ENCODE measurements at regions not wholly inside any gene's neighbourhood (a gene's known extent, or its start where the extent isn't known, plus 50 kb on each side); places are given as distances from the start of the nearest gene placed in this dataset.
"Not testable (repeated sequence)": the region's sequence is repeated elsewhere in the genome, so short reads cannot be mapped to it uniquely, and the experiment has no call there.

DNA sequence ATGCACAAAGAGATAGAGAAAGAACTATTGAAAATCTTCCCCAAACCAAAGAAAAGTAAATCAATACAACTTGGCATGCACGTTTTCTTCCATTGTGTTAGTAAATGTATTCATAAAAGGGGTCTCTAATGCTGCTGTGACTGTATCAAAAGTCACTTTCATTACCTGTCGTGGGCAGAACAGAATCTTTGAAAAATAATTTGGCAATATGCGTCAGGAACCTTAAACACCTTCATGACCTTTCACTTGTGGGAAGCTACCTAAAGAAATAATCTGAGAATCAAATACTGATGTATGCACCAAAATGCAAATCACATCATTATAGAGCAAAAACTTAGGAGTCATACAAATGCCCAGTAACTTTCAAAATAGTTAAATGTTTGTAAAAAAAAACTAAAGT lies 105.3 kb downstream of the ARL4C start:
- TF ChIP-seq, protein P1, sequence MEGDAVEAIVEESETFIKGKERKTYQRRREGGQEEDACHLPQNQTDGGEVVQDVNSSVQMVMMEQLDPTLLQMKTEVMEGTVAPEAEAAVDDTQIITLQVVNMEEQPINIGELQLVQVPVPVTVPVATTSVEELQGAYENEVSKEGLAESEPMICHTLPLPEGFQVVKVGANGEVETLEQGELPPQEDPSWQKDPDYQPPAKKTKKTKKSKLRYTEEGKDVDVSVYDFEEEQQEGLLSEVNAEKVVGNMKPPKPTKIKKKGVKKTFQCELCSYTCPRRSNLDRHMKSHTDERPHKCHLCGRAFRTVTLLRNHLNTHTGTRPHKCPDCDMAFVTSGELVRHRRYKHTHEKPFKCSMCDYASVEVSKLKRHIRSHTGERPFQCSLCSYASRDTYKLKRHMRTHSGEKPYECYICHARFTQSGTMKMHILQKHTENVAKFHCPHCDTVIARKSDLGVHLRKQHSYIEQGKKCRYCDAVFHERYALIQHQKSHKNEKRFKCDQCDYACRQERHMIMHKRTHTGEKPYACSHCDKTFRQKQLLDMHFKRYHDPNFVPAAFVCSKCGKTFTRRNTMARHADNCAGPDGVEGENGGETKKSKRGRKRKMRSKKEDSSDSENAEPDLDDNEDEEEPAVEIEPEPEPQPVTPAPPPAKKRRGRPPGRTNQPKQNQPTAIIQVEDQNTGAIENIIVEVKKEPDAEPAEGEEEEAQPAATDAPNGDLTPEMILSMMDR (IDR thresholded peaks at IDR 0.05; ENCODE audit: low read depth, low read length) = no peak
- POLR2A ChIA-PET = no interaction called here
- peaks cover 3% of the 10 kb centered on the region for H3K27me3 ChIP-seq (ENCODE audit: control insufficient read depth, insufficient read depth, low read length)
- CTCF ChIA-PET = no interaction called here
- peaks cover 4% of the 10 kb centered on the region; the same call in 1 of the 2 replicates for H3K9me3 ChIP-seq (ENCODE audit: control insufficient read depth, insufficient read depth, low read length)
- no peak overlapping the region for H3K4me3 ChIP-seq (ENCODE audit: low read depth, low read length)
- no peak for DNase-seq (ENCODE audit: low read depth, low spot score)
- H3K27ac ChIP-seq (ENCODE audit: low read depth, low read length) = no peak overlapping the region

DNA sequence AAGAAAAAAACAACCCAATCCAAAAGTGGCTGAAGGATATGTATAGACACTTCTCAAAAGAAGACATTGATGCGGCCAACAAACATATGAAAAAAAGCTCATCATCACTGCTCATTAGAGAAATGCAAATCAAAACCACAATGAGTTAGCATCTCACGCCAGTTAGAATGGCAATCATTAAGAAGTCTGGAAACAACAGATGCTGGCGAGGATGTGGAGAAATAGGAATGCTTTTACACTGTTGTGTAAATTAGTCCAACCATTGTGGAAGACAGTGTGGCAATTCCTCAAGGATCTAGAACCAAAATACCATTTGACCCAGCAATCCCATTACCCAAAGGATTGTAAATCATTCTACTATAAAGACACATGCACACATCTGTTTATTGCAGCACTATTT lies 107.2 kb downstream of the ARL4C start:
- H3K27me3 ChIP-seq (ENCODE audit: control insufficient read depth, insufficient read depth, low read length); DNase-seq (ENCODE audit: low read depth, low spot score); H3K4me3 ChIP-seq (ENCODE audit: low read depth, low read length); CTCF ChIA-PET; H3K9me3 ChIP-seq (ENCODE audit: control insufficient read depth, insufficient read depth, low read length); H3K27ac ChIP-seq (ENCODE audit: low read depth, low read length); POLR2A ChIA-PET: not testable (repeated sequence)

DNA sequence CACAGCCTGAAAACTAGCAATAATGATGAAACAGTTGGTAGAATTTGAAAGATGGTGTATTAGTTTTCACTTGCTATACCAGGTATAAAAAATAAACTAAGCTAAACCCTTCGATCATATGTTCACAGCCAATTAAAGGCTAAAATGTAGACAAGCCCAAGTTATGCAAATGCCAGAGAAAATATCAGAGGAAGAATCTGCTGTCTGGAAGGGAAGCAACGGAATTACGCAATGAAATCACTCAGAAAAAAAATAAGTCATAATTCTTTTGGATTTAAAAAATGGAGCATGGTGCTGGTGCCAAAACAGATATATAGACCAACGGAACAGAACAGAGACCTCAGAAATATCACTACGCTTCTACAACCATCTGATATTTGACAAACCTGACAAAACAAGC lies 108.3 kb downstream of the ARL4C start:
- DNase-seq (ENCODE audit: low read depth, low spot score) = no peak
- ChIA-PET CTCF (no interaction called here), POLR2A (no interaction called here)
- H3K27ac ChIP-seq (ENCODE audit: low read depth, low read length) = no peak overlapping the region
- TF ChIP-seq, protein P1 (IDR thresholded peaks at IDR 0.05; ENCODE audit: low read depth, low read length) = no peak
- H3K9me3 ChIP-seq (ENCODE audit: control insufficient read depth, insufficient read depth, low read length) = peaks cover 7% of the 10 kb centered on the region
- no peak overlapping the region for H3K4me3 ChIP-seq (ENCODE audit: low read depth, low read length)
- H3K27me3 ChIP-seq (ENCODE audit: control insufficient read depth, insufficient read depth, low read length) = no peaks in the 10 kb centered on the region

DNA sequence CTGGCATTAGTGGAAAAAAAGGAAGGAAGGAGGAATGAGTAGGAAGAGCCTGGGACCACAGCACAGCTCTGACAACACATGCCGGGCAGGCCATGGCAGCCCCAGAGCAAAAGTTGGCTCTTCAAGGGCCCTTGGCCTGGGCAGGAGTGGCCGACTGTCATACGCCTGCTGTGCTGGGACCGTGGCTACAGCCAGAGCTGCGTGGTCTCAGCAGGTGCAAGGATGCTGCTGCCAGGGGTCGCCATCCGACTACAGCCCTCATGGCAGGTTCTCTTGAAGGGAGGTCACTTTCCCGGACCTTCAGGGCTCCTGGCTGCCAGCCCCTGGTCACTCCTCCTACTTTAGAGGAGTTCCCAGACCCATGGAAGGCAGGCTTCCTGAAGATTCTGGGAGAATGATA lies 109.9 kb downstream of the ARL4C start:
- H3K27me3 ChIP-seq (ENCODE audit: control insufficient read depth, insufficient read depth, low read length) = no peaks in the 10 kb centered on the region
- DNase-seq (ENCODE audit: low read depth, low spot score) = no peak
- ChIA-PET CTCF (no interaction called here), POLR2A (no interaction called here)
- H3K9me3 ChIP-seq (ENCODE audit: control insufficient read depth, insufficient read depth, low read length) = peaks cover 7% of the 10 kb centered on the region
- no peak overlapping the region for H3K4me3 ChIP-seq (ENCODE audit: low read depth, low read length)
- no peak overlapping the region for H3K27ac ChIP-seq (ENCODE audit: low read depth, low read length)
- TF ChIP-seq, protein P1 (IDR thresholded peaks at IDR 0.05; ENCODE audit: low read depth, low read length) = no peak

DNA sequence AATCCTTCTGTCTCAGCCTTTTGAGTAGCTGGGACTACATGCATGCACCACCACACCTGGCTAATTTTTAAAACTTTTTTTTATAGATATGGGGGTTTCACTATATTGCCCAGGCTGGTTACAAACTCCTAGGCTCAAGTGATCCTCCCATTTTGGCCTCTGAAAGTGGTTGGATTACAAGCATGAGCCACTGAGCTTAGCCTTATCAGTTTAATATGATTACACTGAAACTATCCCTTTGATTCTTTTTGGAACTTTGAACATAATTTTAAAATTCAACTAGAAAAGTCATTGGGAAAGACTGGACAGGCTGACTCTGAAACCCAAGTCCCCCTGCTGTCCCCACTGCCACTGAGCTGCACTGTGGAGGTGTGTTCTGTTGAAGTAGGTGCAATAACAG lies 114.8 kb downstream of the ARL4C start:
- Histone ChIP-seq H3K27ac (ENCODE audit: low read depth, low read length) (no peak overlapping the region), H3K27me3 (ENCODE audit: control insufficient read depth, insufficient read depth, low read length) (no peaks in the 10 kb centered on the region), H3K9me3 (ENCODE audit: control insufficient read depth, insufficient read depth, low read length) (peaks cover 7% of the 10 kb centered on the region), H3K4me3 (ENCODE audit: low read depth, low read length) (no peak overlapping the region)
- DNase-seq (ENCODE audit: low read depth, low spot score) = no peak
- CTCF ChIA-PET = no interaction called here
- TF ChIP-seq, protein P1 (IDR thresholded peaks at IDR 0.05; ENCODE audit: low read depth, low read length) = no peak
- POLR2A ChIA-PET = no interaction called here

DNA sequence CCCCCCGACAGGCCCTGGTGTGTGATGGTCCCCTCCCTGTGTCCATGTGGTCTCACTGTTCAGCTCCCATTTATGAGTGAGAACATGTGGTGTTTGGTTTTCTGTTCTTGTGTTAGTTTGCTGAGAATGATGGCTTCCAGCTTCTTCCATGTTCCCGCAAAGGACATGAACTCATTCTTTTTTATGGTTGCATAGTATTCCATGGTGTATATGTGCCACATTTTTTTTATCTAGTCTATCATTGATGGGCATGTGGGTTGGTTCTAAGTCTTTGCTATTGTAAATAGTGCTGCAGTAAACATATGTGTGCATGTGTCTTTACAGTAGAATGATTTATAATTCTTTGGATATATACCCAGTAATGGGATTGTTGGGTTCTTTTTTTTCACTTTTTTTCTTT lies 117.9 kb downstream of the ARL4C start:
- CTCF ChIA-PET = interaction anchor here (1.3 kb wide), 1 partner anchor 160 kb away, joined by 5 read pairs; no protein-coding TSS in a partner anchor
- DNase-seq (ENCODE audit: low read depth, low spot score); H3K9me3 ChIP-seq (ENCODE audit: control insufficient read depth, insufficient read depth, low read length); H3K27ac ChIP-seq (ENCODE audit: low read depth, low read length); H3K4me3 ChIP-seq (ENCODE audit: low read depth, low read length); POLR2A ChIA-PET; H3K27me3 ChIP-seq (ENCODE audit: control insufficient read depth, insufficient read depth, low read length): not testable (repeated sequence)
